Naive thymus-derived CD4-positive, alpha-beta T cell (primary cell): ENCODE measurements at regions not wholly inside any gene's neighbourhood (a gene's known extent, or its start where the extent isn't known, plus 50 kb on each side); places are given as distances from the start of the nearest gene placed in this dataset.

Experiments used
- ATAC-seq: fragments of 150-1000 bp; cut with Tn5 transposase; 2 replicates; pipeline ENCODE4 v1.10.0; 2021; ENCODE audit warnings: mild to moderate bottlenecking, moderate library complexity
- CTCF ChIA-PET: fragments of 350-600 bp; sonication (Branson Sonifier 250); formaldehyde crosslinking; loops from one replicate; lab custom pipeline; 2021; ENCODE audit warnings: antibody characterized with exemption; lab: Charles Lee
- POLR2A ChIA-PET: fragments of 350-600 bp; sonication (Branson Sonifier 250); formaldehyde crosslinking; loops from one replicate; lab custom pipeline; 2021; ENCODE audit warnings: antibody characterized with exemption, inconsistent platforms; lab: Charles Lee
- DNase-seq, 9 donors: peaks; one replicate each; pipeline versions ENCODE4 v3.0.0 to v3.0.0-alpha.2; 2020 to 2022; ENCODE audit warnings: mixed read lengths in 1 of 9
- H3K27ac ChIP-seq: one replicate; pipeline ENCODE4 v1.7.0; 2013; ENCODE audit warnings: mild to moderate bottlenecking, low read depth, low read length, moderate library complexity
- H3K27me3 ChIP-seq, 2 donors: one replicate each; pipeline ENCODE4 v1.7.0; 2013; ENCODE audit warnings: low read length in 2 of 2, mild to moderate bottlenecking in 2 of 2, moderate library complexity in 2 of 2; ENCODE audit not compliant: control insufficient read depth in 2 of 2, insufficient read depth in 2 of 2
- H3K36me3 ChIP-seq, 3 experiments: 1 replicate in 2 of 3; 2 replicates in 1 of 3; pipeline ENCODE4 v1.7.0; 2013; ENCODE audit warnings: low read length in 3 of 3, mild to moderate bottlenecking in 3 of 3, moderate library complexity in 1 of 3; ENCODE audit not compliant: insufficient read depth in 3 of 3, control insufficient read depth in 2 of 3
- H3K4me1 ChIP-seq, 2 donors: one replicate each; pipeline ENCODE4 v1.7.0; 2013; ENCODE audit warnings: low read length in 2 of 2, mild to moderate bottlenecking in 2 of 2, moderate library complexity in 1 of 2; ENCODE audit not compliant: control insufficient read depth in 2 of 2, insufficient read depth in 2 of 2
- H3K4me3 ChIP-seq: 2 replicates; pipeline ENCODE4 v1.7.0; 2013; ENCODE audit warnings: mild to moderate bottlenecking, low read length
- H3K9me3 ChIP-seq, 3 experiments: 1 replicate in 2 of 3; 2 replicates in 1 of 3; pipeline ENCODE4 v1.7.0; 2013; ENCODE audit warnings: low read length in 3 of 3; ENCODE audit not compliant: control insufficient read depth in 2 of 3
- H3K27ac Mint-ChIP-seq, 9 donors: one replicate each; pipeline ENCODE4 v1.8.0; 2020 to 2022; ENCODE audit warnings: mixed read lengths in 9 of 9, mild to moderate bottlenecking in 8 of 9, moderate library complexity in 5 of 9, inconsistent platforms in 2 of 9
- H3K27me3 Mint-ChIP-seq, 5 donors: one replicate each; pipeline ENCODE4 v1.8.0; 2021 to 2022; ENCODE audit warnings: mixed read lengths in 5 of 5, mild to moderate bottlenecking in 1 of 5
- H3K36me3 Mint-ChIP-seq, 5 donors: one replicate each; pipeline ENCODE4 v1.8.0; 2020 to 2022; ENCODE audit warnings: mixed read lengths in 5 of 5, mild to moderate bottlenecking in 3 of 5, inconsistent platforms in 1 of 5
- H3K4me1 Mint-ChIP-seq, 7 donors: one replicate each; pipeline ENCODE4 v1.8.0; 2020 to 2022; ENCODE audit warnings: mixed read lengths in 7 of 7, mild to moderate bottlenecking in 3 of 7, inconsistent platforms in 1 of 7
- H3K4me3 Mint-ChIP-seq, 10 donors: one replicate each; pipeline ENCODE4 v1.8.0; 2020 to 2022; ENCODE audit warnings: mild to moderate bottlenecking in 10 of 10, mixed read lengths in 10 of 10, moderate library complexity in 6 of 10, inconsistent platforms in 2 of 10
- H3K9me3 Mint-ChIP-seq, 11 donors: one replicate each; pipeline ENCODE4 v1.8.0; 2020 to 2022; ENCODE audit warnings: mixed read lengths in 11 of 11, mild to moderate bottlenecking in 4 of 11, inconsistent platforms in 1 of 11, moderate library complexity in 1 of 11
- intact Hi-C, 2 donors: fragments of 100-400 bp; cut with micrococcal nuclease; formaldehyde crosslinking; loops; one replicate each; pipeline ENCODE4 v1.15.1; 2023

GRCh38 chr4:36786519-36786918, 458.0 kb upstream of the NWD2 start:
- H3K36me3 Mint-ChIP-seq = no peaks in the 10 kb centered on the region
- Histone ChIP-seq H3K36me3 (no peaks in the 10 kb centered on the region), H3K27me3 (no peaks in the 10 kb centered on the region), H3K4me3 (no peak overlapping the region), H3K27ac (no peak overlapping the region), H3K9me3 (no peaks in the 10 kb centered on the region), H3K4me1 (no peaks in the 10 kb centered on the region)
- ATAC-seq = no peak
- H3K27me3 Mint-ChIP-seq = no peaks in the 10 kb centered on the region
- ChIA-PET POLR2A (no interaction called here), CTCF (no interaction called here)
- H3K27ac Mint-ChIP-seq = no peak overlapping the region
- no peak for DNase-seq
- H3K4me1 Mint-ChIP-seq = no peaks in the 10 kb centered on the region
- peaks cover 0 to 5% (median 0%) of the 10 kb centered on the region in 11 donors for H3K9me3 Mint-ChIP-seq
- H3K4me3 Mint-ChIP-seq = no peak overlapping the region
- intact Hi-C loops = no loop called here

- H3K27me3 Mint-ChIP-seq = peaks cover 0 to 9% (median 4%) of the 10 kb centered on the region in 5 donors
- POLR2A ChIA-PET = no interaction called here
These were observed 449.8 kb upstream of the NWD2 start for GRCh38 chr4:36794716-36795115.

GRCh38 chr4:36812149-36812548, 432.4 kb upstream of the NWD2 start:
- peaks cover 0 to 5% (median 0%) of the 10 kb centered on the region in 5 donors for H3K27me3 Mint-ChIP-seq
- ChIA-PET POLR2A (no interaction called here), CTCF (no interaction called here)
- Histone ChIP-seq H3K27me3 (no peaks in the 10 kb centered on the region), H3K9me3 (no peaks in the 10 kb centered on the region), H3K4me1 (no peaks in the 10 kb centered on the region), H3K27ac (no peak overlapping the region), H3K4me3 (no peak overlapping the region), H3K36me3 (no peaks in the 10 kb centered on the region)
- no peak overlapping the region for H3K27ac Mint-ChIP-seq
- no peaks in the 10 kb centered on the region for H3K4me1 Mint-ChIP-seq
- H3K9me3 Mint-ChIP-seq = peaks cover 0 to 2% (median 0%) of the 10 kb centered on the region in 11 donors
- ATAC-seq = no peak
- no peak for DNase-seq
- no peak overlapping the region for H3K4me3 Mint-ChIP-seq
- H3K36me3 Mint-ChIP-seq = no peaks in the 10 kb centered on the region
- intact Hi-C loops = no loop called here

More at GRCh38 chr4:36794716-36795115, 449.8 kb upstream of the NWD2 start:
- ATAC-seq (no peak), DNase-seq (no peak)
- H3K4me1 ChIP-seq = no peaks in the 10 kb centered on the region
- no peaks in the 10 kb centered on the region for H3K36me3 ChIP-seq
- intact Hi-C loops = no loop called here
- no peaks in the 10 kb centered on the region for H3K9me3 ChIP-seq
- H3K4me3 ChIP-seq = no peak overlapping the region
- CTCF ChIA-PET = no interaction called here
- H3K27me3 ChIP-seq = no peaks in the 10 kb centered on the region
- Mint-ChIP-seq H3K4me3 (no peak overlapping the region), H3K27ac (no peak overlapping the region), H3K9me3 (peaks cover 0 to 16% (median 11%) of the 10 kb centered on the region in 11 donors), H3K4me1 (no peaks in the 10 kb centered on the region), H3K36me3 (peaks cover 0 to 6% (median 0%) of the 10 kb centered on the region in 5 donors)
- no peak overlapping the region for H3K27ac ChIP-seq

GRCh38 chr4:36815536-36815935, 429.0 kb upstream of the NWD2 start:
- H3K27ac ChIP-seq = no peak overlapping the region
- CTCF ChIA-PET = no interaction called here
- H3K9me3 ChIP-seq = no peaks in the 10 kb centered on the region
- POLR2A ChIA-PET = no interaction called here
- H3K4me3 Mint-ChIP-seq = no peak overlapping the region
- H3K9me3 Mint-ChIP-seq = peaks cover 0 to 4% (median 0%) of the 10 kb centered on the region in 11 donors
- no peaks in the 10 kb centered on the region for H3K27me3 ChIP-seq
- DNase-seq = no peak
- ATAC-seq = no peak
- no peak overlapping the region for H3K4me3 ChIP-seq
- H3K27me3 Mint-ChIP-seq = peaks cover 0 to 5% (median 0%) of the 10 kb centered on the region in 5 donors
- H3K36me3 Mint-ChIP-seq = no peaks in the 10 kb centered on the region
- no peaks in the 10 kb centered on the region for H3K4me1 Mint-ChIP-seq
- H3K27ac Mint-ChIP-seq = no peak overlapping the region
- intact Hi-C loops = no loop called here
- H3K36me3 ChIP-seq = no peaks in the 10 kb centered on the region
- H3K4me1 ChIP-seq = no peaks in the 10 kb centered on the region

GRCh38 chr4:36823199-36823967, 421.2 kb upstream of the NWD2 start:
- Mint-ChIP-seq H3K4me1 (no peaks in the 10 kb centered on the region), H3K9me3 (peaks cover 0 to 10% (median 2%) of the 10 kb centered on the region in 11 donors), H3K27ac (no peak overlapping the region), H3K36me3 (no peaks in the 10 kb centered on the region), H3K27me3 (peaks cover 0 to 9% (median 4%) of the 10 kb centered on the region in 5 donors), H3K4me3 (no peak overlapping the region)
- H3K27ac ChIP-seq = no peak overlapping the region
- no peak for ATAC-seq
- POLR2A ChIA-PET = no interaction called here
- H3K9me3 ChIP-seq = no peaks in the 10 kb centered on the region
- intact Hi-C loops = no loop called here
- no peak for DNase-seq
- CTCF ChIA-PET = no interaction called here
- H3K36me3 ChIP-seq = no peaks in the 10 kb centered on the region
- no peaks in the 10 kb centered on the region for H3K27me3 ChIP-seq
- H3K4me3 ChIP-seq = no peak overlapping the region
- no peaks in the 10 kb centered on the region for H3K4me1 ChIP-seq

GRCh38 chr4:36824682-36825081, 419.9 kb upstream of the NWD2 start:
- Mint-ChIP-seq H3K27me3 (peaks cover 0 to 9% (median 4%) of the 10 kb centered on the region in 5 donors), H3K4me1 (no peaks in the 10 kb centered on the region), H3K27ac (no peak overlapping the region), H3K36me3 (no peaks in the 10 kb centered on the region), H3K9me3 (peaks cover 0 to 10% (median 2%) of the 10 kb centered on the region in 11 donors), H3K4me3 (no peak overlapping the region)
- DNase-seq (no peak), ATAC-seq (no peak)
- Histone ChIP-seq H3K27me3 (no peaks in the 10 kb centered on the region), H3K4me1 (no peaks in the 10 kb centered on the region), H3K36me3 (no peaks in the 10 kb centered on the region), H3K4me3 (no peak overlapping the region), H3K9me3 (no peaks in the 10 kb centered on the region), H3K27ac (no peak overlapping the region)
- CTCF ChIA-PET = no interaction called here
- POLR2A ChIA-PET = no interaction called here
- intact Hi-C loops = no loop called here

GRCh38 chr4:36835246-36835645, 409.3 kb upstream of the NWD2 start:
- Mint-ChIP-seq H3K4me1 (no peaks in the 10 kb centered on the region), H3K36me3 (no peaks in the 10 kb centered on the region), H3K9me3 (peaks cover 0 to 5% (median 0%) of the 10 kb centered on the region in 11 donors), H3K27me3 (peaks cover 0 to 4% (median 0%) of the 10 kb centered on the region in 5 donors), H3K27ac (no peak overlapping the region), H3K4me3 (no peak overlapping the region)
- Histone ChIP-seq H3K4me1 (no peaks in the 10 kb centered on the region), H3K4me3 (no peak overlapping the region), H3K27ac (no peak overlapping the region), H3K9me3 (no peaks in the 10 kb centered on the region), H3K27me3 (no peaks in the 10 kb centered on the region), H3K36me3 (no peaks in the 10 kb centered on the region)
- no peak for DNase-seq
- ATAC-seq = no peak
- ChIA-PET POLR2A (no interaction called here), CTCF (no interaction called here)
- intact Hi-C loops = no loop called here
